ENCODE measurements at regions not wholly inside any gene's neighbourhood (a gene's known extent, or its start where the extent isn't known, plus 50 kb on each side); places are given as distances from the start of the nearest gene placed in this dataset.

- no peak for TF ChIP-seq POLR2A (IDR thresholded peaks at IDR 0.05; ENCODE audit: extremely low read depth, insufficient read length)
- TF ChIP-seq CTCF (IDR thresholded peaks at IDR 0.05; ENCODE audit: low read depth, low read length), result no peak
- TF ChIP-seq MYC (IDR thresholded peaks at IDR 0.05; ENCODE audit: low read depth, low read length), result no peak
- TF ChIP-seq MAX (IDR thresholded peaks at IDR 0.05; ENCODE audit: low read depth, low read length), result no peak
Observed at GRCh38 chr6:140812636-140813035, 1320.1 kb upstream of the GJE1 start.
